H9 (cell line): ENCODE measurements at regions not wholly inside any gene's neighbourhood (a gene's known extent, or its start where the extent isn't known, plus 50 kb on each side); places are given as distances from the start of the nearest gene placed in this dataset.

Source experiments
- DNase-seq: peaks from one replicate; pipeline ENCODE4 v3.0.0-alpha.2; 2017
- H2AFZ ChIP-seq: one replicate; pipeline ENCODE4 v1.6.1; 2013; ENCODE audit warnings: mild to moderate bottlenecking, low read length, control low read depth, moderate library complexity
- H2AK5ac ChIP-seq: 2 replicates; pipeline ENCODE4 v1.6.1; 2013; ENCODE audit warnings: low read length, control low read depth, mixed read lengths; ENCODE audit not compliant: insufficient read length
- H2BK120ac ChIP-seq: one replicate; pipeline ENCODE4 v1.6.1; 2013; ENCODE audit warnings: low read depth, mild to moderate bottlenecking, low read length, control low read depth, inconsistent platforms; ENCODE audit not compliant: poor library complexity, severe bottlenecking
- H2BK12ac ChIP-seq: 2 replicates; pipeline ENCODE4 v1.6.1; 2013; ENCODE audit warnings: low read length, control low read depth, mixed read lengths, low read depth; ENCODE audit not compliant: insufficient read length
- H2BK15ac ChIP-seq: 2 replicates; pipeline ENCODE4 v1.6.1; 2013; ENCODE audit warnings: low read depth, low read length, control low read depth
- H2BK20ac ChIP-seq: one replicate; pipeline ENCODE4 v1.6.1; 2013; ENCODE audit warnings: low read depth, mild to moderate bottlenecking, low read length, control low read depth, inconsistent platforms; ENCODE audit not compliant: poor library complexity, severe bottlenecking
- H2BK5ac ChIP-seq: 2 replicates; pipeline ENCODE4 v1.6.1; 2013; ENCODE audit warnings: low read length, control low read depth, mixed read lengths; ENCODE audit not compliant: insufficient read length
- H3K14ac ChIP-seq: 2 replicates; pipeline ENCODE4 v1.6.1; 2013; ENCODE audit warnings: low read length, control low read depth; ENCODE audit not compliant: insufficient read depth
- H3K18ac ChIP-seq: 2 replicates; pipeline ENCODE4 v1.6.1; 2013; ENCODE audit warnings: low read depth, mild to moderate bottlenecking, mixed read lengths, low read length, control low read depth; ENCODE audit not compliant: insufficient read length
- H3K23ac ChIP-seq: 2 replicates; pipeline ENCODE4 v1.6.1; 2013; ENCODE audit warnings: low read length, control low read depth, mixed read lengths, low read depth; ENCODE audit not compliant: insufficient read length
- H3K23me2 ChIP-seq: 2 replicates; pipeline ENCODE4 v1.6.1; 2013; ENCODE audit warnings: low read depth, mild to moderate bottlenecking, mixed read lengths, low read length, control low read depth; ENCODE audit not compliant: insufficient read length, poor library complexity, severe bottlenecking
- H3K27ac ChIP-seq: 2 replicates; pipeline ENCODE4 v1.5.1; 2013; ENCODE audit warnings: low read length, control low read depth, mixed read lengths, low read depth; ENCODE audit not compliant: insufficient read length
- H3K27me3 ChIP-seq: 2 replicates; pipeline ENCODE4 v1.6.1; 2013; ENCODE audit warnings: low read length, control low read depth, inconsistent platforms; ENCODE audit not compliant: insufficient read depth
- H3K4ac ChIP-seq: 2 replicates; pipeline ENCODE4 v1.6.1; 2013; ENCODE audit warnings: low read depth, mild to moderate bottlenecking, control low read depth, inconsistent platforms, low read length, moderate library complexity
- H3K4me1 ChIP-seq: 2 replicates; pipeline ENCODE4 v1.6.1; 2013; ENCODE audit warnings: low read length, control low read depth, inconsistent platforms; ENCODE audit not compliant: insufficient read depth
- H3K4me2 ChIP-seq: 2 replicates; pipeline ENCODE4 v1.6.1; 2013; ENCODE audit warnings: low read length, control low read depth, mixed read lengths; ENCODE audit not compliant: insufficient read length, insufficient read depth
- H3K56ac ChIP-seq: 2 replicates; pipeline ENCODE4 v1.6.1; 2013; ENCODE audit warnings: low read depth, mild to moderate bottlenecking, mixed read lengths, low read length, control low read depth; ENCODE audit not compliant: insufficient read length
- H3K79me1 ChIP-seq: 2 replicates; pipeline ENCODE4 v1.6.1; 2013; ENCODE audit warnings: low read depth, mild to moderate bottlenecking, moderate library complexity, low read length, control low read depth, inconsistent platforms; ENCODE audit not compliant: insufficient read depth, poor library complexity, severe bottlenecking
- H3K79me2 ChIP-seq: 2 replicates; pipeline ENCODE4 v1.6.1; 2013; ENCODE audit warnings: low read length, control low read depth, inconsistent platforms; ENCODE audit not compliant: insufficient read depth
- H3K9ac ChIP-seq: 2 replicates; pipeline ENCODE4 v1.6.1; 2013; ENCODE audit warnings: low read length, control low read depth, mixed read lengths; ENCODE audit not compliant: insufficient read length; ENCODE audit errors: extremely low read depth
- H3K9me3 ChIP-seq: one replicate; pipeline ENCODE4 v1.6.1; 2013; ENCODE audit warnings: low read depth, low read length, inconsistent platforms; ENCODE audit not compliant: control insufficient read depth
- H3T11ph ChIP-seq: one replicate; pipeline ENCODE4 v1.6.1; 2013; ENCODE audit warnings: mild to moderate bottlenecking, low read length, control low read depth, inconsistent platforms
- H4K20me1 ChIP-seq: one replicate; pipeline ENCODE4 v1.6.1; 2013; ENCODE audit not compliant: control insufficient read depth, insufficient read length, insufficient read depth
- H4K5ac ChIP-seq: 2 replicates; pipeline ENCODE4 v1.6.1; 2013; ENCODE audit warnings: low read depth, mild to moderate bottlenecking, mixed read lengths, low read length, control low read depth; ENCODE audit not compliant: insufficient read length
- H4K8ac ChIP-seq: replicated peaks from 2 replicates; pipeline ENCODE4 v1.6.1; 2013; ENCODE audit warnings: low read length, control low read depth, mixed read lengths, low read depth; ENCODE audit not compliant: insufficient read length
- H4K91ac ChIP-seq: 2 replicates; pipeline ENCODE4 v1.6.1; 2013; ENCODE audit warnings: low read depth, mild to moderate bottlenecking, moderate library complexity, mixed read lengths, low read length, control low read depth; ENCODE audit not compliant: insufficient read length
- H3K27ac Mint-ChIP-seq, 3 experiments: 2 replicates in 2 of 3; 3 replicates in 1 of 3; pipeline ENCODE4 v1.8.0; 2020 to 2021; ENCODE audit warnings: mixed read lengths in 3 of 3, mild to moderate bottlenecking in 1 of 3, moderate library complexity in 1 of 3
- H3K27me3 Mint-ChIP-seq: 2 replicates; pipeline ENCODE4 v1.8.0; 2021; ENCODE audit warnings: low read depth, mild to moderate bottlenecking, moderate library complexity, mixed read lengths
- H3K36me3 Mint-ChIP-seq, 3 experiments: 2 replicates in 2 of 3; 3 replicates in 1 of 3; pipeline ENCODE4 v1.8.0; 2020 to 2021; ENCODE audit warnings: low read depth in 3 of 3, mixed read lengths in 3 of 3; ENCODE audit not compliant: insufficient read depth in 1 of 3
- H3K4me1 Mint-ChIP-seq, 2 experiments: 2 replicates each; pipeline ENCODE4 v1.8.0; 2020; ENCODE audit warnings: mixed read lengths in 2 of 2
- H3K4me3 Mint-ChIP-seq, 2 experiments: 2 replicates in 1 of 2; 3 replicates in 1 of 2; pipeline ENCODE4 v1.8.0; 2020 to 2021; ENCODE audit warnings: mild to moderate bottlenecking in 2 of 2, mixed read lengths in 2 of 2, moderate library complexity in 1 of 2
- H3K9me3 Mint-ChIP-seq, 2 experiments: 2 replicates in 1 of 2; 3 replicates in 1 of 2; pipeline ENCODE4 v1.8.0; 2020; ENCODE audit warnings: mild to moderate bottlenecking in 2 of 2, mixed read lengths in 2 of 2, moderate library complexity in 1 of 2
- WGBS: extraction: QIAGEN DNeasy Blood & Tissue Kit; methylation state at CpG from one replicate; pipeline ENCODE4 v1.1.7; 2013; ENCODE audit warnings: missing lambda C conversion rate, low lambda C conversion rate, mixed read lengths; ENCODE audit not compliant: insufficient read length; ENCODE audit errors: extremely low coverage; 5-methylcytosine and 5-hydroxymethylcytosine counted together
- TF ChIP-seq, protein P1 (sequence below): fragments of 200-600 bp; sonication (generic); conservative IDR thresholded peaks from 3 replicates; pipeline ENCODE4 v1.8.0; 2021; ENCODE audit warnings: antibody characterized with exemption, mild to moderate bottlenecking

DNA sequence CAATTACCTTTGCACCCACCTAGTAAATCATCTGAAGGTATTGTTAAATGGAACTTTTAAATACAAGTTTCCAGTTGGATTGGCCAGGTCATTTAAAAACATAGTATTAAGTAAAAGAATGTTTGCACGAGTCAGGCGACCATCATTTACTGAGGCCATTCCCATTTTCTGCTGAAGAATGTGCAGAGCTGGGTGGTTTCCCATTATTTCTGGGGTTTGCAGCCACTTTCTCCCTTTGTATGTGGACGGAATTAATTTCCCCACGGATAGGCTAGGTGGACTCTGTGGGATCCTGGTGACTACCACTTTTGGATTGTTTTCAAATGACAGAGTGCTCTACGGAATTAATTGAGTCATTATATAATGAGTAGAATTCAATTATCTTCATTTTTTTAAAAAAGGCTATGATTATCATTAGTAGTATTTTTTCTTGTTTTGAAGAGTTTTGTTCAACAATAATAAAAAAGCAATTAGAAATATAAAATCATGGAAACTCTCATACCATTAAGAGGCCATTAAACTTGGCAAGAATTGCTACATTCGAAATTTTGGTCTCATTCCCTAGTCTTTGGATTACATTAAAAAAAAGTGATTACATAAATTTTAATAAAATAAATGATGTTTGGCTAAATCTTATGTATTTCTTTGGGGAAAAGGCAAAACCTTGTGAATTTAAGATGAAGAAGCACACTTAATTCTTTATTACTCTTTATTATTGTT is 120.4 kb upstream of the FZD8 start:
- Mint-ChIP-seq H3K36me3 (no peaks in the 10 kb centered on the region), H3K27ac (no peak overlapping the region), H3K9me3 (peaks cover 0 to 3% of the 10 kb centered on the region in 2 experiments; a peak in 1 of 5 replicates), H3K4me3 (no peak overlapping the region), H3K27me3 (peaks cover 3% of the 10 kb centered on the region; the same call in 1 of the 2 replicates), H3K4me1 (peaks cover 12% of the 10 kb centered on the region in 2 experiments; a peak in 3 of 4 replicates)
- Histone ChIP-seq H3K14ac (no peak overlapping the region), H3K79me2 (no peaks in the 10 kb centered on the region), H3K23ac (no peak overlapping the region), H2AK5ac (no peak overlapping the region), H2BK20ac (no peak overlapping the region), H4K5ac (no peak overlapping the region), H2BK12ac (no peak overlapping the region), H3K56ac (no peak overlapping the region), H3K23me2 (no peaks in the 10 kb centered on the region), H3K79me1 (no peaks in the 10 kb centered on the region), H3K9ac (no peak overlapping the region), H2BK15ac (no peak overlapping the region), H3K4ac (no peak overlapping the region), H4K20me1 (no peaks in the 10 kb centered on the region), H3K4me1 (no peaks in the 10 kb centered on the region), H3T11ph (no peak overlapping the region), H2BK5ac (no peak overlapping the region), H2BK120ac (no peak overlapping the region), H4K91ac (no peak overlapping the region), H3K27ac (no peak overlapping the region), H3K27me3 (no peaks in the 10 kb centered on the region), H4K8ac (no peak overlapping the region), H3K18ac (no peak overlapping the region), H3K9me3 (no peaks in the 10 kb centered on the region), H3K4me2 (no peak overlapping the region), H2AFZ (no peak overlapping the region)
- DNase-seq = no peak
- no CpG with 5 or more reads among the region's 6 CpGs for WGBS
- TF ChIP-seq, protein P1, sequence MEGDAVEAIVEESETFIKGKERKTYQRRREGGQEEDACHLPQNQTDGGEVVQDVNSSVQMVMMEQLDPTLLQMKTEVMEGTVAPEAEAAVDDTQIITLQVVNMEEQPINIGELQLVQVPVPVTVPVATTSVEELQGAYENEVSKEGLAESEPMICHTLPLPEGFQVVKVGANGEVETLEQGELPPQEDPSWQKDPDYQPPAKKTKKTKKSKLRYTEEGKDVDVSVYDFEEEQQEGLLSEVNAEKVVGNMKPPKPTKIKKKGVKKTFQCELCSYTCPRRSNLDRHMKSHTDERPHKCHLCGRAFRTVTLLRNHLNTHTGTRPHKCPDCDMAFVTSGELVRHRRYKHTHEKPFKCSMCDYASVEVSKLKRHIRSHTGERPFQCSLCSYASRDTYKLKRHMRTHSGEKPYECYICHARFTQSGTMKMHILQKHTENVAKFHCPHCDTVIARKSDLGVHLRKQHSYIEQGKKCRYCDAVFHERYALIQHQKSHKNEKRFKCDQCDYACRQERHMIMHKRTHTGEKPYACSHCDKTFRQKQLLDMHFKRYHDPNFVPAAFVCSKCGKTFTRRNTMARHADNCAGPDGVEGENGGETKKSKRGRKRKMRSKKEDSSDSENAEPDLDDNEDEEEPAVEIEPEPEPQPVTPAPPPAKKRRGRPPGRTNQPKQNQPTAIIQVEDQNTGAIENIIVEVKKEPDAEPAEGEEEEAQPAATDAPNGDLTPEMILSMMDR = no peak
